GM21390 (cell line): ENCODE measurements at regions not wholly inside any gene's neighbourhood (a gene's known extent, or its start where the extent isn't known, plus 50 kb on each side); places are given as distances from the start of the nearest gene placed in this dataset.

ENCODE experiments used
- ATAC-seq: cut with Tn5 transposase; IDR thresholded peaks from one replicate; pipeline ENCODE4 v1.9.1; 2021; ENCODE audit not compliant: unreplicated experiment

GRCh38 chr6:209432-210103, 82.7 kb upstream of the DUSP22 start:
- ATAC-seq: peak; percentile 81

DNA sequence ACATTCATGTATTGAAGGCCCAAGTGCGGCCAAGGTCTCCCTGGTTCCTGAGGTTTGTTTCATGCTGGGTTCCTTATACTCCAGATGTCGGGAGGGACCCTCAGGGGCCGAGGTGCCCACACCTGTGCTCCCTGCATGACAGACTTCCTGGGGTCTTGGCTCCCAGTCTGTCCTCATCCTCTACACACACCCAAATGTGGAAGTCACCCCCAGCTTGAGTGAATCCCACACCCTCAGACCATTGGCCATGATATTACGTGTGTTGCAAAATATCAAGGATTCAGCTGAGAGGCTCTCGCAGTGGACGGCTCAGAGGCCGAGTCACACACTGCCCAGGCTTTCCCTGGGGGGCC, 82.2 kb upstream of the DUSP22 start:
- no peak for ATAC-seq

DNA sequence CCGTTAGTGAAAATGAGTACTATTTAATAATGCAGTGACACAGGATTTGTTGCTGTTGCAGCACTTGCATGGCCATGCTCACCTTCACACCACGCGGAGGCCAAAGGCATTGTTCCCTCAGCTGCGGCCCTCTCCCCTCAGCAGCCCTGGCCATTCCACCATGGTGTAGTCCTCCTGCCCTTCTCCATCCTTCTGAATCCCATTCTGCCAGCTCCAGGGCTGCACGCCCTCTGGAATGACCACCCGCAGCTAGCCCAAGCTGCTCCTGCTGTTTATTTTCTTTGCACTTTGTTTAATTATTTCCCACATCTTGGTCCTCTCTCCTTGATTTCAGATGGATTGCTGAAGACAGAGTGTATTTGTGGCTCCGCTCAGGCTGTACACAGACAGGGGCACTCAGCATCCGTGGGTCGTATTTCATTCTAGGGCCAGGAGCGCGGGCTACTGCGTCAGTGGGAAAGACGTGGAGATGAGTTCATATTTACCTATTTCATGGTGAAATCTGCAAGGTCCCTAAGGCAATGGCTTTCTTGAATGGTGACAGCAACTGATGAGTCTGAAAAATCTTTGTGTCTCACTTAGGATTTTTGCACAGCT, 81.4 kb upstream of the DUSP22 start:
- ATAC-seq: no peak

GRCh38 chr6:211871-212497, 80.3 kb upstream of the DUSP22 start:
- no peak for ATAC-seq

DNA sequence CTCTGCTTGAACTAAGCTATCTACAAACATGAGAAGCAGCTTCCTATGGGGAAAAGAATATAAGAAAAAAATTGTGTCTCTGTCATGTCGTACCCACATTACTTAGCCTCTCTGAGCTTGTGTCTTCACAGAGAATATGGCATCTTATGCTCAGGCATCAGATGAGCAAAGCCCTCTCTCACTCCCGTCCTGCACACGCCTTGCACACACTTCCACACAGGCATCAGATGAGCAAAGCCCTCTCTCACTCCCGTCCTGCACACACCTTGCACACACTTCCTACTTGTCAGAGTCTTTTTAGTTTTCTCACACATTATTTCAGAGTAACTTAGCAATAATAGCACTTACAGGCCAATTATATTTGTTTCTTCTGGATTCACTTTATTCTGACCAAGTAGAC, 79.0 kb upstream of the DUSP22 start:
- ATAC-seq: no peak

DNA sequence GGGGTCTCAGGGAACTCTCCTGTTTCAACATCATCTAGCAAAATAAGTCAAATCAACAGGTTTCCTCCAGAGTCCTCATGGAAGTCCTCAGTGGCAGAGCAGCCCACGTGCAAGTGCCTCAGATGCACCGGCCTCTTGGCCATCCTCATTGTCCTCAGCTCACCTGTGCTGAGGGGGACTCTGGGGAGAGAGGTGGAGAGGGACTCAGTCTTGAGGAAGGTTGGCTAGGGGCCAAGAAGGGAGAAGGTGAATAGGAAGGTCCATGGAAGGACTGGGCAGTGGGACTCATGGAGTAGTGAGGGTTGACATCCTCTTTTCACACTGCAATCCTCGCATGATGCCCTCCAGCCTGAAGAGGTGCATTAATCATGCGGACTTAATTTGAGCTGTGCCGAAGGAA, 77.9 kb upstream of the DUSP22 start:
- no peak for ATAC-seq

DNA sequence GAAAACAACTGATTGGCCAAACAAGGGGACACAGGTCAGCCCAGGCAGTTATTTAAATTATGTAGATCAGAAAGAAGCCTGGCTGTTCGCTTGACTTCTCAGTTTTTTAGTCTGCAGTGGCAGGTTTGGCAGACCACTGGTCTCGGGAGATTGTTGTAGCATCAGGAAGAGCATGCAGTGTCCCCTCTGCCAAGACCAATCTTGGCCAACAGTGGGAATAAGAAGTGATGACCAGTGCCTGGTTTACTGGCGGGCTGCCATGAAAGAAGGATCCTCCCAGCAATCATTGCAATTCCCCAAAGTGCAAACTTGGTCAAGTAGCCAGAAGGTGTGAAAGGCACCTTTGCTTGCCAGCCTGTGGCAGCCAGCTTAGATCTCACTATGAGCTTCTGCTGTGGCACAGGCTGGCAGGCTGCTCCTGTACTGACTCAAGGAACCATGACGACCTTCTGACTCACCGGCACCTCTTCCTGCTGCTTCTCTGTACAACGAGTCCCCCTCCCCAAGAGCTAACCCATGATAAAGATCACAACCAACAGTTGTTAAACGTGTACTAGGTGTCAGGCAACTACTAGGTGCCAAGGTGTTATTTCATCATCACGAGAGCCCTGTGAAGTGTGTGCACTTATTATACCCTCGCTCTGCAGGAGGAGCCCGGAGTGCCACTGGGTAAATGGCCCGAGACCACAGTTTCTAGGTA, 76.8 kb upstream of the DUSP22 start:
- no peak for ATAC-seq

GRCh38 chr6:217048-217659, 75.1 kb upstream of the DUSP22 start:
- ATAC-seq: no peak

GRCh38 chr6:218153-219018, 73.9 kb upstream of the DUSP22 start:
- peak; percentile 52 for ATAC-seq

DNA sequence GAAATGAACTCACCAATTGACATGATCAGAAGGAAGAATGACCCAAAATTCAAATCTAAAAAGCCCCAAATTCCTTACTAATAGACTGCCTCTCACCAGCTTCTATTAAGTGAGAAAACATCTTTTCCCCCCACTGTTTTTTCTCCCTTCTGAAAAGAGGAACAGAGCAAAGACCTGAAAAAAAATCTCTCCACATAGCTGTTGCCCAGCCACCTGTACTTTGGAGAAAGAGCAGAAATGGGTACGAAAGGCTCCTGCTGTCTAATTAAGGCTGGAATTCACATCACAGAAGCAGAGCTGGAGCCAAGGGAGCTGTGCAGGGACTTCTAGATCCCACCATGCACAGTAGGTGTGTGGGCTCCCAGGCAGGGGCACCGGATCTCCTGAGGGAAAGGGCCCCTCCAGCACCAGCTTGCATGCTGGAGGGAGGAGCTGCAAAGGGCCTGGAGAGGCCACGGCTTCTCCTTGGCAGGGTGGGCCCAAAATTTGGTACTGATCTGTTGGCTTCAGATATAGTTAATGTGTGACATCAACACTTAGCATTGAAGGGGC, 73.2 kb upstream of the DUSP22 start:
- ATAC-seq: peak; percentile 18

DNA sequence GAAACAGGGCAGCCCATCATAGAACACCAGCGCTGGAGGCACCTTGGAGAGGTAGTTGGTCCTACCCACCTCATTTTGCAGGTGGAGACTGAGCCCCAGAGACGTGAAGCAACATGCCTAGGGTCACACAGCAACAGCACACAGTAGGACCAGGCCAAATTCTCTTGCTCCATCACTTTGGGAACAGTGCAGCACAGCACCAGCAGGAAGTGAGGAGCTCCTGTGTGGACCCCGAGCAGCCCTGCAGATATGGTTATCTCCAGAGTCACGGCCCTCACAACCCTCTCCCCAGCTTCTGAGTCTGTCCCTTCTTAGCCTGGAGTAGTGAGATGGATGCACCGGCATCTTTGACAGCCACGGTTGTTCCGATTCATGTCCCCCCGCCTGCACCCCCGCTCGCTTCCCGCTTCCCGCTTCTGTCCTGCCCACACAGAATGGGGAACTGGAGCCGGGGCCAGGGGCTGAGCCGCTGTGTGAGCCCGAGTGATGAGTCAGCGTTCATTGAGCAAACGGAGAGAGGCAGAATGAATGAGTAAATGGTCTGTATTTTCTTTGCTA, 72.6 kb upstream of the DUSP22 start:
- no peak for ATAC-seq

DNA sequence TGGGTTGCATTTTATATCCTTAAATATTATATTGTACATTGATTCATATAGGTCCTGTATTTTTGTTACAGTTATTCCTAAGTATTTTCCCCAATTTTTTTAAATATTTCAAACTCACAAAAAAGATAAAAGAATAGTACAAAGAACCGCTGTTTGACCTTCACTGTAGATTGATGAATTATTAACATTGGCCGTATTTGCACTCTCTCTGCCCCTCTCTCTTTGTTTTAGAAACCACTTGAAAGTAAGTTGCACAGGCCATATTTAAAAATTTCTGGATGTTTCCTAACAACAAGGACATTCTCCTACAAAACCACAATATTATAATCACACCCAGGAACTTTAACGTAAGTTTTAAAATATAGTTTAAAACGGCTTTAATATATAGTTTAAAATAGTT, 72.0 kb upstream of the DUSP22 start:
- no peak for ATAC-seq

DNA sequence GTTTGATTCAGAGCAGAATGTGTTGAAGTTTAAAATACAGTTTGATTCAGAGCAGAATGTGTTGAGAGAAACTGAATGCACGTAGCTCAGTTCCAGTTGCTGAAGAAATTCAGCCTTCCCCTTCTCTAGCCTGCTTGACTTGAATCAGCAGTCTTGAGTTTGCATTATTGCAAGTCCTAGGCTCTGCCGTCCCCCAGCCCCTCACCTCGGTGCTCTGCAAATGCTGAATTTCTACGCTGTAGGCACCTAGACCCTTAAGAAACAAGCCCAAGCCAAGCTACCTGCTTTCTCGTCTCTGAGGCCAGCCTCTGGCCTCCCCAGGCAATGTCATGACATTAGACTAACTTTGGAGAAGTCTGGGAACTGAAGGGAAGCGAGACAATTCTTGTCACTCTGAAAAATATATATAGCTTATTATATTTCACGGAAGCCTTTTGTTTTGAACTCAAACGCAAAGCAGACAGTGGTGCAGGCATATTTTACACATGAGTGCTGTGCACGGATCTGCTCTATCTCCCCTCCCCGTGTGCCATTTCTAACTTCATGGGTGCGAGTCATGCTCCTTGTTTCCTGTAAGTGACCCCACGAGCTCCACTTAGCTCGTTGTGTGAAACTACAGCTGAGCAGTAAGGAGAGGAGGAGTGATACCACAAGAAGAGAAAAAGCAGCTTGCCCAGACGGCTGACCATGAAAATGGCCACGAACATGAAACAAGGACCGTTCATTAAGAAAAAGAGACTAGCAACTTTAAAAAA, 71.4 kb upstream of the DUSP22 start:
- no peak for ATAC-seq

- ATAC-seq: no peak
These were observed 70.5 kb upstream of the DUSP22 start for GRCh38 chr6:221531-222349.

DNA sequence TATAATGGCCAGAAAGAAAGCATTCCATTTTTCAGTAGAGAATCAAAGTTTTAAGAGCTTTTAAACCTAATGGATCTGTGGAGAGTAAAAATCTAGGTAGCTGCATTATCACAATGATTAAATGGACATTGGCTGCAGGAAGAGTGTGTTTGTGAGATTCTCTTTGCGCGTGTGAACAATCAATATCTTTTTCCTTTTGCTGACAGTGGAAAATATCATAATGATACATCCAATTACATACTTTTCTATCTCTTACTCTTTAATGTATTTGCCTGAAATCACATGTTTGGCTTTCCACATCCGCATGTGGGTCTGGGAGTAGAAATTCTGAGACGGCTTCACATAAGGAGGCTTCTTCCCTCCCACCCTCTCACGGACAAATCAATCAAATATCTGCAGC, 69.8 kb upstream of the DUSP22 start:
- no peak for ATAC-seq

DNA sequence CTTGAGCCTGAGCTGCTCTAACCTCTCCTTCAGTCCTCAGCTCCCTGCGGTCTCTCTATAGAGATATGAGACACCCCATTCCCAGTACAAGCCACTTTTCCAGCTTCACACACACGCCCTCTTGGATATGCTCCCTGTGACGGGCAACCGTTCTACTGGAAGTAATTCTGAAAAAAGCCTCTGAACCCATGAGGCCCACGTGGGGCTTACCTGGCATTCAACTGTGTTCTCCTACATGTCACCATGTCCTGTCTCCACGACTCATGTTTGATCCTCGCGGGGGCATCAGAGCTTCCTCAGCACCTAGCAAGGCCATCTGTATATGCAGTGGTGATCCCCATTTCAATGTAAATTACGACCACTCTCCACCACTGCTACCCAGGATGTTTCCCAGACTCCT, 69.2 kb upstream of the DUSP22 start:
- ATAC-seq: no peak

- ATAC-seq: no peak
These were observed 68.5 kb upstream of the DUSP22 start for GRCh38 chr6:223763-224162.

DNA sequence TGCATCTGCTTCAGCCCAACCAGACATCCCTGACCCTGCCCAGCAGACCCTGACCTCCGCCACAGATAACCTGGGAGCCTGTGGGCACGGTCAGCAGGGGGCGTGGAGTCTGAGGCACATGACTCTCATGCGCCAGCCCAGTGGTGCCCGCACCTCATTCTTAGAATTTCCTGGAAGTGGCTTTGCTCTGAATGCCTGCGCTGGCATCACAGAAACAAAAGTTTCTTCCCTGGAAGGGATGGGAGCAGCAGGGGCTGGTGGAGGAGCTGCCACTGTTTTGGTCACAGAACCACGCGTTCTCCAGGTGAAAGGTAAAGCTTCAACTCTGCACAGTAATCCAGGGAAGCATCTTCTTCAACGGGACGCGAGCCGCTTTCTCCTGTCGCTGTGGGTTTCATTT, 67.9 kb upstream of the DUSP22 start:
- ATAC-seq: no peak
